ENCODE measurements at regions not wholly inside any gene's neighbourhood (a gene's known extent, or its start where the extent isn't known, plus 50 kb on each side); places are given as distances from the start of the nearest gene placed in this dataset.

DNA sequence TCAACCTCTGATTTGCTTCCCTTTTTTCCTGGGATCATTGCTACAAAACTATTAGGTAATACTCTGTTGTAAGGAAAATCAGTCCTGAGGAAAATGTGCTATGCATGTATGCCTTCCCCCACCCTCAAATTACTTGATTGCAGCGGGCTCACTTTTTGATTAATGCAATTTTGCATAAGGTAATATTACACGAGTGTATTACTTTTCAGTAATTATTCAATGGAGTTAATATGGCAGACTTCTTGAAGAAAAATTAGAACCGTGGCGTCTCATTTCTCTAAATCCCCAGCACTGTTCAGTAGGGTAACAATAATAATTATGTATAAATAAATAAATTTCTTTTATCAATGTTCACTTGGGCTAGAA, 527.6 kb upstream of the FANCL start:
- no peak for TF ChIP-seq POLR2AphosphoS5 (IDR thresholded peaks at IDR 0.05; ENCODE audit: low read depth, low read length)
- TF ChIP-seq, protein P1, sequence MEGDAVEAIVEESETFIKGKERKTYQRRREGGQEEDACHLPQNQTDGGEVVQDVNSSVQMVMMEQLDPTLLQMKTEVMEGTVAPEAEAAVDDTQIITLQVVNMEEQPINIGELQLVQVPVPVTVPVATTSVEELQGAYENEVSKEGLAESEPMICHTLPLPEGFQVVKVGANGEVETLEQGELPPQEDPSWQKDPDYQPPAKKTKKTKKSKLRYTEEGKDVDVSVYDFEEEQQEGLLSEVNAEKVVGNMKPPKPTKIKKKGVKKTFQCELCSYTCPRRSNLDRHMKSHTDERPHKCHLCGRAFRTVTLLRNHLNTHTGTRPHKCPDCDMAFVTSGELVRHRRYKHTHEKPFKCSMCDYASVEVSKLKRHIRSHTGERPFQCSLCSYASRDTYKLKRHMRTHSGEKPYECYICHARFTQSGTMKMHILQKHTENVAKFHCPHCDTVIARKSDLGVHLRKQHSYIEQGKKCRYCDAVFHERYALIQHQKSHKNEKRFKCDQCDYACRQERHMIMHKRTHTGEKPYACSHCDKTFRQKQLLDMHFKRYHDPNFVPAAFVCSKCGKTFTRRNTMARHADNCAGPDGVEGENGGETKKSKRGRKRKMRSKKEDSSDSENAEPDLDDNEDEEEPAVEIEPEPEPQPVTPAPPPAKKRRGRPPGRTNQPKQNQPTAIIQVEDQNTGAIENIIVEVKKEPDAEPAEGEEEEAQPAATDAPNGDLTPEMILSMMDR (IDR thresholded peaks at IDR 0.05), result no peak
- no peak for TF ChIP-seq SIN3A (IDR thresholded peaks at IDR 0.05; ENCODE audit: borderline replicate concordance, insufficient read depth, low read depth, low read length)
